ENCODE measurements at regions not wholly inside any gene's neighbourhood (a gene's known extent, or its start where the extent isn't known, plus 50 kb on each side); places are given as distances from the start of the nearest gene placed in this dataset.

GRCh38 chr3:59547874-59548273, 498.0 kb upstream of the CFAP20DC start:
- H3K27ac ChIP-seq = no peak overlapping the region
- H3K4me3 ChIP-seq = no peak overlapping the region
- no peak for DNase-seq (ENCODE audit: low spot score in 2 of 2)
- no peaks in the 10 kb centered on the region for H3K9me3 ChIP-seq
- no peaks in the 10 kb centered on the region for H3K4me1 ChIP-seq
- H3K27me3 ChIP-seq = no peaks in the 10 kb centered on the region
- no peak for TF ChIP-seq EP300 (IDR thresholded peaks at IDR 0.05)
- no peak for TF ChIP-seq POLR2A (IDR thresholded peaks at IDR 0.05)
- TF ChIP-seq CTCF (IDR thresholded peaks at IDR 0.05) = no peak
- 84 to 87% methylated on average over 3 of the region's 3 CpGs for WGBS, 2 donors
- no peaks in the 10 kb centered on the region for H3K36me3 ChIP-seq

DNA sequence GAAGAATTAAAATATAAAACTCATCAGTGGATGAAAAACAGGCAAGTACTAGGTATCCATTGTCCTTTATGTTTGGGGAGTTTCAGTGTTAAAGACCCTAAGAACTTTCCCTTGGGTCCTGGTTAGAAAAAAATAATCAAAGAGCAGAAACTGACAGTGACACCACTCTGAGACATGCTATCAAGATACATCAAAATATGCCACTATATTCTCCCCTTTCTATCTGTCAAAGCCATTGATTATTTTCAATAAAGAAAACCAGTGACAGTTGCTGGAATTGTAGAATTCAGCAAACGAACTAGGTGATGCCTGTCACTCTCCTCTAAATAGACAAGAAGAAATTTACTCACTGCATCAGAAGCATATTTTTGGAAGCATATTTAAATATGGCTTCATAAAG, 496.7 kb upstream of the CFAP20DC start:
- Histone ChIP-seq H3K4me1 (no peaks in the 10 kb centered on the region), H3K9me3 (no peaks in the 10 kb centered on the region), H3K36me3 (no peaks in the 10 kb centered on the region), H3K27ac (no peak overlapping the region), H3K27me3 (no peaks in the 10 kb centered on the region), H3K4me3 (no peak overlapping the region)
- no peak for TF ChIP-seq CTCF (IDR thresholded peaks at IDR 0.05)
- DNase-seq (ENCODE audit: low spot score in 2 of 2) = no peak
- 94% methylated on average over 1 of the region's 1 CpG for WGBS, 2 donors

GRCh38 chr3:59545374-59545773, 495.5 kb upstream of the CFAP20DC start:
- Histone ChIP-seq H3K27ac (no peak overlapping the region), H3K36me3 (no peaks in the 10 kb centered on the region), H3K4me3 (no peak overlapping the region), H3K4me1 (peaks cover 0 to 4% (median 0%) of the 10 kb centered on the region in 4 donors), H3K9me3 (no peaks in the 10 kb centered on the region), H3K27me3 (no peaks in the 10 kb centered on the region)
- 67 to 68% methylated on average over 1 of the region's 1 CpG for WGBS, 2 donors
- no peak for DNase-seq (ENCODE audit: low spot score in 2 of 2)
- no peak for TF ChIP-seq EP300 (IDR thresholded peaks at IDR 0.05)
- TF ChIP-seq CTCF (IDR thresholded peaks at IDR 0.05) = no peak
- TF ChIP-seq POLR2A (IDR thresholded peaks at IDR 0.05) = no peak

DNA sequence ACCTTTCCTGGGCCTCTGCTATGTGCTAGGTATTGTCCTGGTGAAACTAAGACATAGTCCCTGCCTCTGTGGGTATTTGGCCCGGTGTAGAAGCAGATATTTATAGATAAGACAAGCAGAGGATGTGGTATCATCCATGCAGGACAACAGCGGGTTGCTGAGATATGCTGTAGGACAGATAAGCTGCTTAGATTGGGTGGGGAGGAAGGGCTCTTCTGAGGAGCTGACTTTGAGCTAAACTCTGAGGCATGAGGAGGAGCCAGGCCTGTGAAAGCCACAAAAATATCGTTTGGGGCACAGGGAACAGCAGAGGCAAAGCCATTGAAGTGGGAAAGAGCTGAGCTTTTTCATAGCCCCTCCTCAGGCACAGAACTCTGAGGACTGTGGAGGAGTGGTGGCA, 492.5 kb upstream of the CFAP20DC start:
- H3K9me3 ChIP-seq = no peaks in the 10 kb centered on the region
- H3K27ac ChIP-seq = no peak overlapping the region
- H3K4me3 ChIP-seq = no peak overlapping the region
- H3K4me1 ChIP-seq = peaks cover 0 to 7% (median 0%) of the 10 kb centered on the region in 4 donors
- no peaks in the 10 kb centered on the region for H3K36me3 ChIP-seq
- H3K27me3 ChIP-seq = no peaks in the 10 kb centered on the region
- TF ChIP-seq CTCF (IDR thresholded peaks at IDR 0.05) = no peak
- TF ChIP-seq EP300 (IDR thresholded peaks at IDR 0.05) = no peak
- TF ChIP-seq POLR2A (IDR thresholded peaks at IDR 0.05) = no peak
- 63 to 78% methylated on average over 3 of the region's 3 CpGs for WGBS, 2 donors
- no peak for DNase-seq (ENCODE audit: low spot score in 2 of 2)

GRCh38 chr3:59540696-59541095, 490.9 kb upstream of the CFAP20DC start:
- no peaks in the 10 kb centered on the region for H3K27me3 ChIP-seq

More at GRCh38 chr3:59540696-59541095, 490.9 kb upstream of the CFAP20DC start:
- H3K27ac ChIP-seq = no peak overlapping the region
- TF ChIP-seq POLR2A (IDR thresholded peaks at IDR 0.05) = no peak
- TF ChIP-seq CTCF (IDR thresholded peaks at IDR 0.05) = no peak
- no peak for TF ChIP-seq EP300 (IDR thresholded peaks at IDR 0.05)
- no peak for DNase-seq (ENCODE audit: low spot score in 2 of 2)
- no peaks in the 10 kb centered on the region for H3K9me3 ChIP-seq
- H3K4me3 ChIP-seq = no peak overlapping the region
- no peaks in the 10 kb centered on the region for H3K36me3 ChIP-seq
- 64 to 66% methylated on average over 5 of the region's 5 CpGs for WGBS, 2 donors
- peaks cover 0 to 7% (median 0%) of the 10 kb centered on the region in 4 donors for H3K4me1 ChIP-seq
